NCI-H128 (cell line): ENCODE measurements at regions not wholly inside any gene's neighbourhood (a gene's known extent, or its start where the extent isn't known, plus 50 kb on each side); places are given as distances from the start of the nearest gene placed in this dataset.
"Not testable (repeated sequence)": the region's sequence is repeated elsewhere in the genome, so short reads cannot be mapped to it uniquely, and the experiment has no call there.

ENCODE experiments used
- DNase-seq: peaks from one replicate; lab custom pipeline; 2025; ENCODE audit not compliant: unreplicated experiment; lab: John Stamatoyannopoulos, UW

DNA sequence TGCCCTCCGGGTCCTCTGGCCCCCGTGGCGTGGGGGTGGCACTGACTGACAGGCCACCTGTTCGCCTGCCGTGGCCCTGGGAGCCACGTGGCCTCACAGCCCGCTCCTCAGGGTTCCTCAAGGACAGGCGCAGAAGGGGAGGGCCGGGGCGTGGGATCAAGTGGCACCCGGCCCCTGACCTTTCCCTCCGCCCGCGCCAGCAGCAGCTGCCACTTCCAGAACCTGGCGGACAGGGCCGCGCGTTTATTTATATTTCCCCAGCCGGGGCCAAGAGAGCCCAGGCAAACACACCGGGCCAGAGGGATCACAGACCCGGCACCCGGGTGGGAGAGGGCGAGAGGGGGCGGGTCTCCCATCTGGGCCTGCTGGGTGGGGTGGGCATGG lies 92.6 kb downstream of the RFLNA start:
- no peak for DNase-seq

DNA sequence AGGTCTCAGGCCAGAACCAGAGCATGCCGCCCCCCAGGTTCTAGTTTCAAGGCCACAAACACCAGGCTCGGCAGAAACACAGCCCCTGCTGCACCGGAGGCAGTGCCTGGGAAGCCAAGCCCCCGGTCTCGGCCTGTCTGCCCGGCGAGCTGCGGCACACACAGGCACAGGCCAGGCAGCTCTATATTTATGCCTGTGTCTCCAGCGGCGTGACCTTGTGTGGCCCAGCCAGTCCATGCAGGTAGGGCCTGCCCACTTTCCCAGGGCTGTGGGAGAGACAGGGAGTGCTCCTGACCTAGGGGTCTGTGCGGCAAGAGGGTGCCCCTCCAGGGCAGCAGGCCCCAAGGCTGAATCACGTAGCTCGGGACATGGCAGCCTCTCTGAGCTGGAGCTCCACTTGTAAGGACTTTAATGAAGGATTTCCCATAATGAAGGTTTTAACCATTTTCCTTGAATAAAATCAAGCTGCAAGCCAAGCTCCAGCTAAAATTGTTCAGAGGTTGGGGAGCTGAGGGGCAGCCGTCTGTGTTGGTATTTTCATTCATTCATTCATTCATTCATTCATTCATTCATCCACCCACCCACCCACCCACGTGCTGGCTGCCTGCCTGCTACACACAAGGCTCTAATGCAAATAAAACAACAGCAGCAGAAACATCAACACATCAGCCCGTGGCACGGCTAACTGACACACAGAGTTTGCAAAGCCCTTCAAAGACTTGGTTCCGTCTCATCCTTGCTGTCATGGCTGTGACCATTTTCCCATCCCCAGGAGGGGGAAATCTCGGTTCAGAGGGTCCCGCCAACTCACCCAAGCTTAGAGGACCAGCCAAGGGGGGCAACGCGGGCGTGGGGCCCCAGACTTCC lies 92.0 kb downstream of the RFLNA start:
- DNase-seq: no peak

DNA sequence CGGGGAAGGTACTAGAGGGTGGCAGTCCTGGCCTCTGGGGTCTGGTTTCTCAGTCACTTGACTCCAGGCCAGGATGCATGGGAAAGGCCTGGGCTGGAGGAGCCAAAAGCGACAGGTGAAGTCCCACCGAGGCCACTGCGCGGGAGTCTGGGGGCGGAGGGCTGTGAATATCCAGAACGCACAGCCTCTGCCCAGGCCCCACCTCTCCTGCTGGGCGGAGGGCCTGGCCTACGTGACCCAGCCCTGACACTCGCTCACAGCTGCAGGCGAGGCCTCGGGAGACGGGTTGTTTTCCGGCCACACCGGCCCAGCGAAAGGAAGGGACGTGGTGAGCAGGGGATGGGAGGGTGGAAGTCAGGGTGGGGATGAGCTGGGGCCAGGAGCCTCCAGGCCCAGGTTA lies 91.2 kb downstream of the RFLNA start:
- DNase-seq: no peak

DNA sequence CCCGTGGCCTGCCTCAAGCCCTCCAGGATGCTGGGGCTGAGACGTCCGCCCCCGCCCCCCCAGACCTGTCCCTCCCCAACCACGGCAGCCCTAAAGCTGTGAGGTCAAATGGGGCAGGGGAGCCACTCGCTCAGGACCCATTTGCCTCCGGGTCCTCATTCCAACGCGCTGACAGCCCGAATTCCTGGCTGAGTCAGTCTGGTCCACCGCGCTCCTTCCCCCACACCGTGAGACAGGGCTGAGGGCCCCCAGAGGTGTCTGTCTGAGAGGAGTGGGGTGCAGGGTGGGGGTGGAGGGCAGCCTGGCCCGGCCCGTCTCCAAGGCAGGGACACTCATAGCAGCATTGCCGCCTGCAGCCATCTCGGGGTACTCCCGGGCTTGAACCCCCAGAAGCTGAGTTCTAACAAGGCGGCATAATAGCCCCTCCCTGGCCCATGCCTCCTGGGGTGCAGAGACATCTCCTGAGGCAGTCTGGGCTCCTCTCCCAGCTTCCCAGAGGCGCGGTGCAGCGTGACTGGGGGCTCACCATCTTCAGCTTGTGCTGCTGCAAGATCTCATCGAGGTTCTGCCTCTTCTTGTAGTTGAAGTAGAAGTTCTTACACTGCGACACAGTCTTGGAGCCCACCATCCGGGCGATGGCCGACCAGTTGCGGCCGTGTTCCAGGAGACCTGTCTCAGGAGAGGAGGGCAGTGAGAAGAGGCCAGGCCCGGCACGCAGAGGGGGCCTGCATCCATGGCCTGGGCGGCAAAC lies 90.5 kb downstream of the RFLNA start:
- DNase-seq: no peak

DNA sequence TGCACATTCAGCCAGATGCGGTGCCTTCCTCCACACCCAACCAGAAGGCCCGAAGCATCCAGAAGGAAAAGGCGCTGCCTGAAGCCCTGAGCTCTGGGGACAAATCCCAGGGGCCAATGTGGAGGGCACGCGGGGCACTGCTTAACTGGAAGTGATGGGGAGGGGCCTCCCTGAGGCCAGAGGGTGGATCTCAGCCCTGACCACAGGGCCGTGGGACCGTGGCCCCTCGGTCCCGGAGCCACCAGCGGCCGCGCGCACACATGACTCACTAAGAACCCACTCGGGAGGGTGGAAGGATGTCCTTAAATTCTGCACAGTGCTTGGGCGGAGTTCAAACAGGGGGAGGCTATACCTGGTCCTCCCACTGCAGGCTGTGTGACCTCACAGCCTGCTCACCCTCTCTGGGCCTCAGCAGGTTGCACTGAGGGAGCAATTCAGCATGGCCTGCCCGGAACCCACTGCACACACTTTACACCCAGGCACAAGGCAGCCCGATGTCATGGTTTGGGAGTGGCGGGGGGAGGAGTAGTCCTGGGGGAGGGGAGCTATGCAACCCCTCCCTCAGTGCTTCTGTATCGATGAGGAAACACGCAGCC lies 89.5 kb downstream of the RFLNA start:
- no peak for DNase-seq

DNA sequence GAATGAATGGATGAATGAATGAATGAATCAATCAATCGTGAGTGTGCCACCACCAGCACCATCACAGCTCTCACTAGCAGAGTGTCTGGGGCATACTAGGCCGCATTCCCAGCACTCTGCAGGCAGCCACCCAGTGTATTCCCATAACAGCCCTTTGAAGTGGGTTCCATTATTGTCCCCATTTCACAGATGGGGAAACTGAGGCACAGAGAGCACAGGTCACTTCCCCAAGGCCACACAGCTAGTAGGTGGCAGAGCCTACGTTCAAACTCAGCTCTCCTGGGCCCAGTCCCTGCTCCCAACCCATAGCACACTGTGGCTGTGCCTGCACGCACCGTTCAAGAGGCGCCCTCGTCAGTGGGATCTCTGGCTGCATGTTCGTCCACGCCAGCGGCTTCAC lies 88.1 kb downstream of the RFLNA start:
- DNase-seq: no peak

DNA sequence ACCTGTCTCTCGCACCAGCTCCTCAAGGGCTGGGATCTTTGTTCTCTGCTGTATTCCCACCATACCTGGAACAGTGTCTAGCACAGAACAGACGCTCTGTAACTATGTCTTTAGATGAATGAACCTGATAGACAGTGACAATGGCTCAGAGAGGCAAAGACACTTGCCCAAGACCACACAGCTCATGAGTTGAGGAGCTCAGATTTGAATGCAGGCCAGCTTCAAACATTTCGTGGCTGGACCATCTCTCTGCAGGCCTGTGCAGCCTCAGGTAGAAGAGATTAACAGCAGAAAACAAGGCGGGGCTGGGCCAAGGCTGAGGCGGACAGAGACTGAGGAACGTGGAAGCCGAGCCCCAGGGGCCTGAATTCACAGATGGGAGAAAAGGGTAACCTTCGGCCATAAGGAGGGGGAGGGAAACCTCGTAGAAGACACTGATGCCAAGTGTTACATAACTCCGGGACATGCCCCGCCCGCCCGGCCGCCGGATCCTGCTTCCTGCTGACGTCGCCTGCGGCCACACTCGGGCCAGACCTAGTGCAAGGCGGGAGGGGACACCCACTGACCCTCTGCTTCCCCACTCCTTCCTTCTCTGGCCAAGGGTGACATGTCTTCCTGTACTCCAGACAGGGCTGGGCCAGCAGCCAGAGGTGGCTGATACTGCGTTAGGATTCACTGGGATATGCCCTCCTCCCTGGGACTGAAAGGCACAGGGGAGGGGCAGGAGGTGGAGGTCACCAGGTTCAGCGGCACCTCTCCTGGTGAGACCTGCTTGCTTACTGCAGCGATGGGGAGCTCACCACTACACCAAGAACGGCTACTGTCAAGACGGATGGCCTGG lies 86.8 kb downstream of the RFLNA start:
- no peak for DNase-seq

DNA sequence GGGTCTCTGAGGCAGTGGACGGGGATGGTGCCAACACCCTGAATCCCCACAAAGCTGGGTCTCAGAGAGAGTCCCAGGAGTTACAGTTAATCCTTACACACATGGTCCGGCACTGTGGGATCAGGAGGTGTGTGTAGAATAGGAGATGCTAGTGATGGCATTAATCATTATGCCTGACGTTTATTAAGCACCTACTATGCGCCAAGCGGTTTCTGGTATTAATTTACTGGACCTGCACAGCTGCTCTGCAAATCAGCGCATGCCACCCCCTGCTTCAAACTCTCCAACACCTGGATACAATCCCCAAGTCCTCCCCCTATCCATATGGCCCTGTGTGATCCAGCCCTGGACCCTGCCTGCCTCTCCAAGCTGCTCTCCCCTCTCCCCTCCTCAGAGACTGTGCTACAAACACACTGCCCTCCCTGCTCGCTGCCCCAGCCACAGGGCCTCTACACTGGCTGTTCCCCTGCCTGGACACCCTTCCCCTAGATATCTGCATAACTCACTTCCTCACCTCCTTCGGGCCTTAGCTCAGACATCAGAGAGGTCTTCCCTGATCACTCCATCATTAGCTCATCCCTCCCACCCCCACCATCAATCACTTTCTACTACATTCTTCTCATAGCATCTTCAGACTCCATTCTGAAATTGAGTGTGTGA lies 86.0 kb downstream of the RFLNA start:
- DNase-seq: no peak

DNA sequence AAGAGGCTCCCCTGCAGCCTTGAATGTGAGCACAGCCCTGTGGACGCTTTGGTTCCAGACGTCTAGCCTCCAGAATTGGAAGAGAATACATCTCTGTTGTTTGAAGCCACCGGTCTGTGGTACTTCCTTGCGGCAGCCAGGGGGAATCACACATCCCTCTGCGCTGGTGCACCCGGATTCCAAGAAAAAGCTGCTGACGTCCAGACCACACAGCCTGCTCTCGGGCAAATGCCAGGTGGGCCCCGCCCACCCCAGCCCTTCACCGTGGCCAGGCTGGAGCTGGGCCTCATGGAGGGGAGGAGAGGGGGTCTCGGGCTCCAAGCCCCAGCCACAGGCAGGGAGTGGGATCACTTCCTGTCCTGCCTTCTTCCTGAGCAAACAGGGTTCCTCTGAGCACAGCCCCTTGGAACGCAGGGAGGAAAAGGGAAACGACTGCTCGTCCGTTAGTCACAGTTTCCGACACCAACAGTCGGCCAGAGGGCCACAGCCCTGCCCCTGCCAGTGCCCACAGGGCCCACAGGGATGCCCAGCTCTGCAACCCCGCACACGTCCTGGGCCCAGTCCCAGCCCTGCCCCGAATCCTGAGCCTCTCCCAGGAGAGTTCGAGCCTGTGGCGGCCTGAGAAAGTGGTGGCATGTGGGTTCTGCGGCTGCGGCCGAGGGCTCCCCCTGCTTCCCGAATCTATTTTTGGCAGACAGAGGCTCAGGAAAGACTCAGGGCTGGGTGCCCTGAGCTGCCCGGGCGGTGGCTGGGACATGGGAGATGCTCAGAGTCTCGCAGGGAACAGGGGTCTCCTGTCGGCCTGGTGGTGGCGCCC lies 85.3 kb downstream of the RFLNA start:
- DNase-seq: no peak

DNA sequence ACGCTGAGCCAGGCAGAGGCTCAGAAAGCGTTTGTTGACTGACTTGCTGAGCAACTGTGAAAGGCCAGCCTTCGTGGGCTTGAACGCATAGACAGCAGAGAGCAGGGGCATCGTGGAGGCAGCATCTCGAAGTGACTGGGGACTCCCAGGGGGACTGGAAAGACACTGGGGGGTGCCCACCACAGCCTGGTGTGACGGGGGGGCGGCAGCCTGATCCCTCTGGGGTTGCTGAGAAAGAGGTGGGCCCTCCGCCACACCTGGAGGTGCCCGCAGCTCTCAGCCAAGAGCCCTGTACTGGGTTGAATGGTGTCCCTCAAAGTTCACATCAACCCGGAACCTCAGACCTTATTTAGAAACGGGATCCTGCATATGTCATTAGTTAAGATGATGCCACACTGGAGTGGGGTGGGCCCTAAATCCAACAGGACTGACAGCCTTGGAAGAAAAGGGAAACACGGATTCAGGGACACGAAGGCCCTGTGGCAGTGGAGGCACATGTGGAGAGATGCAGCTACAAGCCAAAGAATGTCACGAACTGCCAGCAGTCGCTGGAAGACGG lies 84.6 kb downstream of the RFLNA start:
- DNase-seq: no peak

DNA sequence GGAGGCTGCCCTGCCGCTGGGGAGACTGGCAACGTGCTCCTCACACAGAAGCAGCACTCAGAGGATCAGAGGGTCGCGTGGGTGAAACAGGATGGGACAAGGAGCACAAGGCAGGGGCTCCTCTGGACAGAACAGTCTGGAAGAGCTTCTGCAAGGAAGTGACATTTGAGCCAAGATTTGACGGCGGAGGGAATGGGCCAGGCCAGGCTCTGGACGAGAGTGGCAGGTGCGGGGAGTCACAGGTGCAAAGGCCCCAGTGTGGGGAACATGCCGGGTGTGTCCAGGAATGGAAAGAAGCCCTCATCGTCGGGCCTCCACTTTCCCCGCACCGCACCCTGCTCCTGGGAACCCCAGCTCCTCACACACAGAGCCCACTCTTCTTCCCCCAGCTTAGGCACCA lies 84.0 kb downstream of the RFLNA start:
- no peak for DNase-seq

DNA sequence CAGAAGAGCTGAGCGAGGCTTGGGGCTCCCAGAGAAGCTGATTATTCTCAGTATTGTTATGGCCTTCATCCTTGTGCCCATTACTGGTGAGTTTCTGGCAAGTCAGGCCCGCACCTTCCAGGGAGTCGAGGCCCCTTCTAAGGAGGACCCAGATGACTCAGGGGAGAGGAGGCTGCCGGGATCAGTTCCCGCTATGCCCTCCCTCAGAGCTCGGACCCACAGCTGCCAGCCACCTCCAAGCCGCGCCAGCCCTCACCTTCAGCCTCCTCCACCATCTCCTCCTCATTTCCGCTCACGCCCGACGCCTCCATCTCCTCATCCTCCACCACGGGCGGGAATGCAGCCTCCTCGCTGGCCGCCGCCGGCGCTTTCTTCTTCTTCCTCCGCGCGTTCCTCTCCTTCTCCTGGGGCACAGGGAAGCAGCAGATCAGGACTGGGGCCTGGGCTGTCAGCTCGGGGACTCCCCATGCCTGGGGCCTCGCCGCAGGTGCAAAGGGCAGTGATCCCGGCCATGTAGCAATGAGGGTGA lies 83.2 kb downstream of the RFLNA start:
- no peak for DNase-seq

DNA sequence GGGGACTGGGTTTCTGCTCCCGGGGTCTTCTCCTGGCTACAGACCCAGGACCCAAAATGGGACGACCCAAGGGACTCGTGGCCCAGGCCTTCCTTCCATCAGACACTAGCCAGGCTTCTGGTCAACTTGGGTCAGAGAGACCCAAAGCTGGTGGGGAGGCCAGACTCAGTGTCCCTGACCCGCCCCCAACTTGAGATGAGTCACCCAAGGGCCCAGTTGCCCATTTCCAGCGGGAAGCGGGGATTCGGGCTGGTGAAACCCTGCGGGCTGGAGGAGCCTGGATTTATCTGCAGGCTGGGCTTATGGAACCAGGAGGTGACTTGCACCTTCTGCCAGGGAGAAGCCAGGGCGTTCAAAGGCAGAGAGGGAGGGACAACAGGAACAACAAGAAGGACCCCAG lies 81.5 kb downstream of the RFLNA start:
- no peak for DNase-seq

DNA sequence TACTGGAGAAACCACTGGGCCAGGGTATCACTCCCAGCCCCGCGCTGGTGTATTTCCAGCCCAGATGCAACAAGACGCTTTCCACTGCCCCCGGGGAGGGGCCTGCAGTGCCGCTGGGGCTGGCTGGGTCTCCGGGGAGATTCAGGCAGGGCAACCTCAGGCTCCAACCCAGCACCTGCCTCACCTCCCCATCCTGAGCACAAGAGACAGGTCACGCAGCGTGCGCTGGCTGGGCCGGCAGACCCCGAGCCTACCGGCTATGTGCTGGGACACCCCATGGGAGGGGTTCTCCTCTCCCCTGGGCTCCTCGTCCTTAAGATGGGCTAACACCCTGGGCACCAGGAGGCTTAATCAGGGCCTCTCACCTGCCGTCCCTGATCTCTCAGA lies 80.9 kb downstream of the RFLNA start:
- DNase-seq: no peak

DNA sequence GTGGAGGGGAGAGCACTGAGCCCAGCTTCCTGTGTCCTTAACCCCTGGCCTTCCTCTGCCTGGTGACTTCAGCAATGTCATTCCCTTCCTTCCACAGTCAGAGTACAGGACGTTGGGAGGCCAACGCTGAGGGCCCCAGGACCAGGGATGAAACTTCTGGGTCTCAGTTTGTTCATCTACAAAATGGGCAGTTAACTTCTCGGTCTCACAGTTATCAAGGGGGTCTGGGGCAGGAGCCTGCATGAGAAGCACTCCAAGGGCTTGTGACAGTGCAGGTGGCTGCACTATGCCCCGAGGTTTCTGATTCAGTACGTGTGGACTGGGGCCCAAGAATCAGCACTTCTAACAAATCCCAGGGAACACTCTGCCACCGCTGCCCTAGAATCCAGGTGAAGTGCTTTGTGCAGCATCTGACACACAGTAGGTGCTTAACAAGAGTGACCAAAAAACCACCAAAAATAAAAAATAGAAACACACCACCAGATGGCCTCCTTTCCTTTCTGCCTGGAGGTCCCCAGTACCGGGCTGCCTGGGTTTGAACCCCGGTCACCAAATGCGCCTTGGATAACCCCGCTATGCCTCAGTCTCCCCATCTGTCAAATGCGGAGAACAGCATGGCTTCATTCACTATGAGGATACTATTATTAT lies 80.4 kb downstream of the RFLNA start:
- DNase-seq: no peak

DNA sequence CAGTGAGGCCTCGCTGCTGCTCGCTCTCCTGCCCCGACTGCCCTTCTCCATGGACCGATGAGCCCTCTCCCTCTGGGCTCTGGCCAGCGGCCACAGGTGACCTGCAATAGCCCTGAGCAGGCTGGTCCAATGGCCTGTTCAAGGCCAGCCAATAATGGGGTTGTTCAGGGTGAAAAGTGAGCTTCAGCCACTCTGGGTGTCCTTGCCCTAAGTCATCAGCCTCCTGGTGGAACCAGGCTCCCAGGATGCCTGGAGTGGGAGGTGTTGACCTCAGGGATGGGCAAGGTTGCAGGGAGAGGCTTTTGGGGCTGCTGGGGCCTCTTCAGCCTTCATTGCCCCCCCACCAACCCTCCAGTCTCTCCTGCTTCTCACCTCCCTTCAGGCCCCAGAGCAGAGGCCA lies 79.7 kb downstream of the RFLNA start:
- DNase-seq: no peak

DNA sequence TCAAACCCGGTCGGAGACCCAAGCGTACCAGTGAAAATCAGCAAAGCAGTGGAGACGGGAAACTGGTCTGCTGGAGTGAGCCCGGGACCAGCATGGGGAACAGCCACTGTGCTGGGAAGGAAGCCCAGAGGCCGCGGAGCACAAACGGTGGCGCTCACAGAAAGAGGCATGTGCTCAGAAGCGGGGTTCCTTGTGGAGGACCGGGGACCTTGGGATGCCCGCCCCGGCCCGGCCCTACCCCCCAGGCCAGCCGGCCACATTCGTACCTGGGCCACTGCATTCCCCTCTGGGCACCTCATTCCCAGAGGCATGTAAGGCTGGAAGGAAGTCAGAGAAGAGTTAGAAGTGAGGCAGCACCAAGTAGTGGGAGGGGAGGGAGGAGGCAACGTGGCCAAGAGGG lies 79.3 kb downstream of the RFLNA start:
- no peak for DNase-seq

DNA sequence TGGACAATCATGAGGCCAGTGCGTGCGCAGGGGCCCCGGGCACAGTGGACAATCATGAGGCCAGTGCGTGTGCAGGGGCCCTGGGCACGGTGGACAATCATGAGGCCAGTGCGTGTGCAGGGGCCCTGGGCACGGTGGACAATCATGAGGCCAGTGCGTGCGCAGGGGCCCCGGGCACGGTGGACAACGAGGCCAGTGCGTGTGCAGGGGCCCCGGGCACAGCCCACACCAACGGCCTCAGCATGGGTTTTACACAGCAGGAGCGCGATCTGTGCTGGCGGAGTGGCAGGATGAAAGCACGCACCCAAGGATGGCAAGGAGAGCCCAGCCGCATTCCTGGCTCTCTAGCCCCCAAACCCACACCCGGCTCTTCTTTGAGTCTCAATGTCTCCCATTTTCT lies 78.8 kb downstream of the RFLNA start:
- not testable (repeated sequence) for DNase-seq

DNA sequence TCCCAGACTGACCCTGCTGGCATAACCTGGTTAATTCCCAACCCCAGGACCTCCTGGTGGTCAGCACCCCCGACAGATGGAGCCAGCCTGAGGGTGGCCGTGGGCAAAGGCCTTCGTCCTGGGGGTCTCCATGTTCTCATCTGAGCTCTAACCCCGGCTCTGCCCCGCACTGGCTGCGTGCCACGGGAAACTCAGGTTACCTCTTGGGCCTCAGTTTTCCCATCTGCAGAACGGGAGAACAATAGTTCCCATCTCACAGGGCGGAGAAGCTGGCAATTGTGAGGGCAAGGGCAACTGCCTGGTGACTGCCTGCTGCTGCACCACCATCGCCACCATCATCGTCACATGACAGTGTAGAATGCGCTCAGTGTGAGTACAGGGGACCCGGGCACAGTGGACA lies 77.9 kb downstream of the RFLNA start:
- DNase-seq: no peak
